ENCODE measurements at regions not wholly inside any gene's neighbourhood (a gene's known extent, or its start where the extent isn't known, plus 50 kb on each side); places are given as distances from the start of the nearest gene placed in this dataset.

GRCh38 chrX:113770071-113770470 lies 813.8 kb upstream of the HTR2C start:
- no peaks in the 10 kb centered on the region for H3K36me3 Mint-ChIP-seq
- DNase-seq (ENCODE audit: low spot score) (no peak), ATAC-seq (no peak)

GRCh38 chrX:113759422-113759821 lies 824.5 kb upstream of the HTR2C start:
- H3K9me3 Mint-ChIP-seq, result no peaks in the 10 kb centered on the region
- no peaks in the 10 kb centered on the region for H3K27me3 Mint-ChIP-seq
- ATAC-seq (no peak), DNase-seq (ENCODE audit: low spot score) (no peak)
- H3K4me3 Mint-ChIP-seq, result no peak overlapping the region
- H3K4me1 Mint-ChIP-seq (ENCODE audit: low read depth in 2 of 2), result no peaks in the 10 kb centered on the region
- no peaks in the 10 kb centered on the region for H3K36me3 Mint-ChIP-seq
- no peak overlapping the region for H3K27ac Mint-ChIP-seq

More at GRCh38 chrX:113770071-113770470, 813.8 kb upstream of the HTR2C start:
- Mint-ChIP-seq H3K27ac (no peak overlapping the region), H3K4me1 (ENCODE audit: low read depth in 2 of 2) (no peaks in the 10 kb centered on the region), H3K27me3 (no peaks in the 10 kb centered on the region), H3K4me3 (no peak overlapping the region), H3K9me3 (no peaks in the 10 kb centered on the region)

GRCh38 chrX:113747274-113747973 lies 836.5 kb upstream of the HTR2C start:
- Mint-ChIP-seq H3K9me3 (peaks cover 6% of the 10 kb centered on the region), H3K4me1 (ENCODE audit: low read depth in 2 of 2) (no peaks in the 10 kb centered on the region), H3K36me3 (no peaks in the 10 kb centered on the region), H3K27ac (no peak overlapping the region), H3K4me3 (no peak overlapping the region), H3K27me3 (peaks cover 0 to 3% of the 10 kb centered on the region in 2 donors)
- DNase-seq (ENCODE audit: low spot score), result no peak
- no peak for ATAC-seq

DNA sequence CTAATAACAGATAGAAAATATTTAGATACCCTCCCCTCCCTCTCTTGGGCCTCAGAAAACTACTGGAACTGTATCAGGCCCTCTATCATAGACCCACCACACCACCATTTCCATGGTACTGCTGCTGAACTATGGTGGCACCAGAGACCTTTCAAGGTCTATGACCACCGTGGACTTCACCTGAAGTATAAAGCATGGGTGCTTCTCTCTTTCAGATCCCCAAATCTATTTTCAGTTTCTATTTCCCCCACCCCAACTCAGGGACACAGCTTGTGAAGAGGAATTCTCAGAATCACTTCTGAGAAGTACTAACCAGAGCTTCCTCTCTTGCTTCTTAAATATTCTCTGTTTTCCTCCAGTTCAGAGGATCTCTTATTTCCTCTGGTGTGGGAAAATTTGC lies 840.8 kb upstream of the HTR2C start:
- DNase-seq (ENCODE audit: low spot score) (no peak), ATAC-seq (no peak)
- no peak overlapping the region for H3K4me3 Mint-ChIP-seq
- H3K36me3 Mint-ChIP-seq, result no peaks in the 10 kb centered on the region
- H3K4me1 Mint-ChIP-seq (ENCODE audit: low read depth in 2 of 2), result no peaks in the 10 kb centered on the region
- H3K9me3 Mint-ChIP-seq, result no peaks in the 10 kb centered on the region
- H3K27ac Mint-ChIP-seq, result no peak overlapping the region
- H3K27me3 Mint-ChIP-seq, result peaks cover 0 to 3% of the 10 kb centered on the region in 2 donors

GRCh38 chrX:113741744-113742143 lies 842.1 kb upstream of the HTR2C start:
- no peak for ATAC-seq
- Mint-ChIP-seq H3K4me1 (ENCODE audit: low read depth in 2 of 2) (no peaks in the 10 kb centered on the region), H3K27me3 (peaks cover 0 to 3% of the 10 kb centered on the region in 2 donors), H3K36me3 (no peaks in the 10 kb centered on the region), H3K27ac (no peak overlapping the region), H3K4me3 (no peak overlapping the region), H3K9me3 (no peaks in the 10 kb centered on the region)
- DNase-seq (ENCODE audit: low spot score), result no peak

DNA sequence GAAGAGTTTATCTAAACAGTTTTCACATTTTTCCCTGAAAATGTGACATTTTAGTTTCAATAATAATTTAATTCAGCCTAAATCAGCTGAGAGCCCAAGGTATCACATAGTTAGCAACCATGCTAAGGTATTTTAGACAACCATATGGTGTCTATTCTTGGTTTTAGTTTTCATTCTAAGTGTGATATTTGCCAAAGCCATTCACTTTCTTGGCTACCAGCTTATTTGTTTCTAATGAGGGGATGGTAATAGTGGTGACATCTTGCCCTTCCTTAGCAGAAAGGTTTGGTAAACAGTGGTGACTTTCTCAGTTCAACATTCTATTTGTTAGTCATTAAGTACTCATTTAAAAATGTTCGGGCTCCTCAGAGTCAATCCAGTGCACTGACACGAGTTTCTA lies 854.9 kb upstream of the HTR2C start:
- peaks cover 0 to 3% of the 10 kb centered on the region in 2 donors for H3K27me3 Mint-ChIP-seq
- no peak overlapping the region for H3K4me3 Mint-ChIP-seq
- ATAC-seq, result no peak
- no peaks in the 10 kb centered on the region for H3K4me1 Mint-ChIP-seq (ENCODE audit: low read depth in 2 of 2)
- no peak for DNase-seq (ENCODE audit: low spot score)
- H3K9me3 Mint-ChIP-seq, result peaks cover 14% of the 10 kb centered on the region
- no peaks in the 10 kb centered on the region for H3K36me3 Mint-ChIP-seq
- H3K27ac Mint-ChIP-seq, result no peak overlapping the region

DNA sequence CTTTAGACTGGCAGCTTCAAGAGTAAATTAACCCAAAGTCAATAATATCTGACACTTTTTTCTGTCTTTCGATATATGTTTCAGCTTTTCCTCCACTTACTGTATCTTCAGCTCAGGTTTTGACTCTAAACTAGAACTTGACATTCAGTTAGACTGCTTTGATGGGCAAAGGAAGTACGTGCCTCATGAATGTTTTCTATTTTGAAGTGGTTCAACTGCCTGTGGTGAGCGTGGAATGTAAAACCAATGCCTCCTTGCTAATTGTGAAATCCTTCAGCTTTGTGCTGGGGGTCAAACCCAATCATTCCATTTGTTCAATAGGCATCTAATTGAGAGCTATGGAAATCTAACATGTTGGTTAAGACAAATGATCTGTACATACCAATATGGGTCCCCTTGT lies 857.0 kb upstream of the HTR2C start:
- Mint-ChIP-seq H3K27ac (no peak overlapping the region), H3K36me3 (no peaks in the 10 kb centered on the region)
- ATAC-seq, result no peak

GRCh38 chrX:113726466-113726865 lies 857.4 kb upstream of the HTR2C start:
- Mint-ChIP-seq H3K27me3 (peaks cover 0 to 3% of the 10 kb centered on the region in 2 donors), H3K4me1 (ENCODE audit: low read depth in 2 of 2) (no peaks in the 10 kb centered on the region), H3K36me3 (no peaks in the 10 kb centered on the region)

More for the DNA sequence above, 857.0 kb upstream of the HTR2C start:
- Mint-ChIP-seq H3K4me1 (ENCODE audit: low read depth in 2 of 2) (no peaks in the 10 kb centered on the region), H3K4me3 (no peak overlapping the region), H3K9me3 (peaks cover 9% of the 10 kb centered on the region), H3K27me3 (peaks cover 0 to 3% of the 10 kb centered on the region in 2 donors)
- DNase-seq (ENCODE audit: low spot score), result no peak

GRCh38 chrX:113726009-113726408 lies 857.9 kb upstream of the HTR2C start:
- no peak for DNase-seq (ENCODE audit: low spot score)
- H3K4me1 Mint-ChIP-seq (ENCODE audit: low read depth in 2 of 2), result no peaks in the 10 kb centered on the region
- H3K36me3 Mint-ChIP-seq, result no peaks in the 10 kb centered on the region
- H3K4me3 Mint-ChIP-seq, result no peak overlapping the region
- H3K27me3 Mint-ChIP-seq, result peaks cover 0 to 3% of the 10 kb centered on the region in 2 donors
- H3K9me3 Mint-ChIP-seq, result peaks cover 9% of the 10 kb centered on the region
- ATAC-seq, result no peak
- no peak overlapping the region for H3K27ac Mint-ChIP-seq

More at GRCh38 chrX:113726466-113726865, 857.4 kb upstream of the HTR2C start:
- Mint-ChIP-seq H3K9me3 (peaks cover 9% of the 10 kb centered on the region), H3K4me3 (no peak overlapping the region), H3K27ac (no peak overlapping the region)
- DNase-seq (ENCODE audit: low spot score), result no peak
- no peak for ATAC-seq

DNA sequence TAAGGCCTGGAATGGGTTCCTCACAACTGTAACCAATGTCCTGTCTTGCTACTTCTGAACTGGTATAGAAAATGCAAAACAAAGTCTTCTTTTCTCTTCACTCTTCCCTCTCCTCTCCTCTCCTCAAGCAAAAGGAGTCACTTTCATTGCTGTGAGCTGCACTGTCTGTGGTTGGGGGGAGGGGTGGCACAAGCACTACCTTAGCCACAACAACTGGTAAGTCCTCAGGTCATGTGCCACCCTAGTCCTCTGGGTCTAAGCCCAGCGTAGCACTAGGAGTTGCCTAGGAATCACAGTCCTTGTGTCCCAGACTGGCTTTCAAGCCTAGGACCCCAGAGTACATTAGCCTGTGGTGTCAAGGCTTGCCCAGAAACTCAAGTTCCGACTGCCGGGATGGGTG lies 859.3 kb upstream of the AMOT start:
- H3K27ac Mint-ChIP-seq, result no peak overlapping the region
- H3K4me1 Mint-ChIP-seq (ENCODE audit: low read depth in 2 of 2), result no peaks in the 10 kb centered on the region
- H3K36me3 Mint-ChIP-seq, result peaks cover 11% of the 10 kb centered on the region
- no peak overlapping the region for H3K4me3 Mint-ChIP-seq
- H3K9me3 Mint-ChIP-seq, result peaks cover 5% of the 10 kb centered on the region
- no peak for DNase-seq (ENCODE audit: low spot score)
- no peaks in the 10 kb centered on the region for H3K27me3 Mint-ChIP-seq
- no peak for ATAC-seq

DNA sequence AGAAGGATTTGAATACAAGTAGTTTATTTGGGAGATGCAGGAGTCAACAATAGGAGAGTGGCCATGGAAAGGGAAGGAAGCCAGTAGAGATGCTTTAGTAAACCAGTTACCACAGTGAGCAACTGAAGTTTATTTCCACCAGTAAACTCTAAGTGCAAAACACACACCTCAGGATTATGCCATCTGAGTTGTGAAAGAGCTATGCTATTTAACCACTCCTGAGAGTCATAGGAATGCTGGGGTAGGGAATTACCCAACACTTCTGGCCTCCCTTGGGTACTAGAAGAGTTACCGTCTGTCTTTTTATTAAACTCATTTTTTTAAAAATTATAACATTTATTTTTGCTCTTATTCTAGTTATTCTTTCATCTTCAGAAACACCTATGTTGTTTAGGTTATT lies 834.6 kb upstream of the AMOT start:
- H3K27me3 Mint-ChIP-seq, result peaks cover 0 to 3% of the 10 kb centered on the region in 2 donors
- no peaks in the 10 kb centered on the region for H3K4me1 Mint-ChIP-seq (ENCODE audit: low read depth in 2 of 2)
- ATAC-seq, result no peak

DNA sequence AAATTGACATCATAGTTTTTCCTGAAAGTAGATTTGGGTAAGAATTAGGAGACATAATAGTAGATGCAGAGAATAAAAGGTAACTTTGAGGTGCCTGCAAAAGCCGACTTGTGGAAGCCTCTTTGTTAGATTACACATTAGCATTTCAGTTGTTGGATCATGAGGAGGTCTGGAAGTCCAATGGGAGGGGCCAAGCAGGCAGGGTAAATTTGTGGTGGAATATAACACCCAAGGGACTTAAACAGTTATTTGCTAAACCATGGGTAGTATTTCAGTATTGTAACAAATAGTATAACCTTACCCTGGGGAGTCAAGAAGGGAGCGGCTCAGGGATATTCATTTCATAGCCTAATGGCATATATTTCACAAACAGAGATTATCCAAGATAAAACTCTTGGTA lies 810.7 kb upstream of the AMOT start:
- Mint-ChIP-seq H3K9me3 (peaks cover 5% of the 10 kb centered on the region), H3K4me3 (no peak overlapping the region), H3K36me3 (no peaks in the 10 kb centered on the region), H3K27ac (no peak overlapping the region), H3K4me1 (ENCODE audit: low read depth in 2 of 2) (no peaks in the 10 kb centered on the region), H3K27me3 (peaks cover 0 to 6% of the 10 kb centered on the region in 2 donors)
- ATAC-seq (no peak), DNase-seq (ENCODE audit: low spot score) (no peak)

More for the DNA sequence above, 834.6 kb upstream of the AMOT start:
- H3K36me3 Mint-ChIP-seq, result no peaks in the 10 kb centered on the region
- H3K4me3 Mint-ChIP-seq, result no peak overlapping the region
- no peak overlapping the region for H3K27ac Mint-ChIP-seq
- no peak for DNase-seq (ENCODE audit: low spot score)
- H3K9me3 Mint-ChIP-seq, result no peaks in the 10 kb centered on the region

GRCh38 chrX:113644426-113644825 lies 803.8 kb upstream of the AMOT start:
- peaks cover 3% of the 10 kb centered on the region for H3K9me3 Mint-ChIP-seq
- H3K36me3 Mint-ChIP-seq, result no peaks in the 10 kb centered on the region
- DNase-seq (ENCODE audit: low spot score) (no peak), ATAC-seq (no peak)
- no peaks in the 10 kb centered on the region for H3K27me3 Mint-ChIP-seq
- H3K4me3 Mint-ChIP-seq, result no peak overlapping the region
- no peaks in the 10 kb centered on the region for H3K4me1 Mint-ChIP-seq (ENCODE audit: low read depth in 2 of 2)
- no peak overlapping the region for H3K27ac Mint-ChIP-seq

- Mint-ChIP-seq H3K4me1 (ENCODE audit: low read depth in 2 of 2) (no peaks in the 10 kb centered on the region), H3K4me3 (no peak overlapping the region), H3K36me3 (peaks cover 5% of the 10 kb centered on the region), H3K27ac (no peak overlapping the region), H3K27me3 (no peaks in the 10 kb centered on the region), H3K9me3 (peaks cover 3% of the 10 kb centered on the region)
- no peak for DNase-seq (ENCODE audit: low spot score)
- ATAC-seq, result no peak
Measured at GRCh38 chrX:113634565-113634964, 793.9 kb upstream of the AMOT start.

DNA sequence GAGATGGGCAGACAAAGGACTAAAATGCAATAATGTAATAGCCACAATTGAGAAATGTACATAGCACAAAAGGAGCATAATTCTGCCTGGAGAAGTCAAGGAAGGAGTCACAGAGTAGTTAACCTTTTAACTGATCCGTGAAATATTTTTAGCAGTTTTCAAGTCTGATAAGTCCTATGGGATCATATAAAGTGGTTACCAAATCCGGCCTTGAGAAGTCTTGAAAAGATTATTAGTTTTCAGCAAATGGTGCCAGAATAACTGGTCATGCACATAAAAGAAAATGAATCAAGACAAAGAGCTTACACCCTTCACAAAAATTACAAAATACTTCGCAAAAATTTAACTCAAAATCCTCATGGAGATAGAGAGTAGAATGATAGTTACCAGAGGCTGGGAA lies 788.7 kb upstream of the AMOT start:
- no peak for DNase-seq (ENCODE audit: low spot score)
- ATAC-seq, result no peak
- Mint-ChIP-seq H3K4me1 (ENCODE audit: low read depth in 2 of 2) (no peaks in the 10 kb centered on the region), H3K4me3 (no peak overlapping the region), H3K27me3 (no peaks in the 10 kb centered on the region), H3K27ac (no peak overlapping the region), H3K36me3 (no peaks in the 10 kb centered on the region), H3K9me3 (peaks cover 3% of the 10 kb centered on the region)

All from natural killer cell treated with Interleukin-12 subunit alpha and Interleukin-12 subunit beta and Interleukin-15 and Interleukin-18, amount 100 ng/mL, for 72 hours (primary cell).